ENCODE measurements at regions not wholly inside any gene's neighbourhood (a gene's known extent, or its start where the extent isn't known, plus 50 kb on each side); places are given as distances from the start of the nearest gene placed in this dataset.

GRCh38 chr4:136920092-136920881 is 612.0 kb downstream of the PCDH18 start:
- no peak for DNase-seq

DNA sequence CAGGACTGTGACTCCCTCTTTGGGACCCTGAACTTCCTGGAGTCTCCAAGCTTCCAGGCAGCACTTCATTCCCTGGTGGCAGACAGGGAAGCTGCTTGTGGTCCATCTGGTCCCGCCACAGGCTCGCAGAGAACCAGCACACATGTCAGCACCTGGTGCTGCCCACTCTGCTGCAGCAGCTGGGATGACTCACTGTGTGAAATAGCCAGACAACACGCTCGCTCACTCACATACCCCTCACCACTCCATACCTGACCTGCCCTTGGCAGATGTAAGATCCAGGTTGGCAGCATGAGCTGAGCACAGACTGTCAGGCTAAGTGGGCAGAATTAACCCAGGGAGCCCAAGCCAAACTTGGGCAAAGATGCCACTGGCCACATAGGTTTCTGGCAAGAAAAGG is 613.5 kb downstream of the PCDH18 start:
- DNase-seq, result no peak

GRCh38 chr4:136917312-136918110 is 614.8 kb downstream of the PCDH18 start:
- no peak for DNase-seq

- peak; percentile 33 to 55 for DNase-seq
These were observed 622.7 kb downstream of the PCDH18 start for GRCh38 chr4:136909626-136910025.

- DNase-seq, result no peak
These were observed 624.2 kb downstream of the PCDH18 start for GRCh38 chr4:136908122-136908521.

GRCh38 chr4:136900696-136901095 is 631.6 kb downstream of the PCDH18 start:
- DNase-seq, result peak in 1 of 2 experiments; percentile 7

DNA sequence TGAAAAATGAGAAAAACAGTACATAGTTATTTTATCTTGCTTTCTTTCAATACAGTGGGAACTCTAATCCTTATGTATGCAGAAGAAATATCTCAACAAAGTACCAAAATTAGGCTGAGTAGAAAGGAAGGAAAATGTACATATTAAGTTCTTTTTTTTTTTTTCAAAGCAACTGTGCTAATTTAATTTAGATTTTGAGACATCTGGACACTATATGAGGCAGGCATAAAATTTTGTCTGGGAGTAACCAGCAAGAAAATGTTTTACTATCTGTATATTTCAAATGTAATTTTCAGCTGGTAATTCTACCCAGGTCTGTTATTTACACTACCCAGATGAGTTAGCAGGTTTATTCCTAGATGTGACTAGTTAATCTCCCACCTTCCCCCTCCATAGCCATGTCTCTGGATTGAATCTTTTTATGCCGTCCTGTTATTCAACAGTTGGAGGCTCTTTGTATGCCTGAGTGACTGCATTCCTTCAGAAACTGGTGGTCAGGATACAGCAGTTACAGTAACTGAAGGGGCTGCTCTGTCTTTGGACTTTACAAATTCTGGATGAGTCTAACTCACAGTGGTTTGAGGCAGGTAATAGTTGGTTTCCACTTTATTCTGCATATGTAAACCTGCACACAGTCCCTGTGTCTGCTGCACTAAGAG is 633.6 kb downstream of the PCDH18 start:
- no peak for DNase-seq

- DNase-seq, result peak in 1 of 2 experiments; percentile 23
These were observed 638.7 kb downstream of the PCDH18 start for GRCh38 chr4:136893573-136893972.

GRCh38 chr4:136881666-136882065 is 650.6 kb downstream of the PCDH18 start:
- DNase-seq, result no peak

- DNase-seq, result no peak
These were observed 658.7 kb downstream of the PCDH18 start for GRCh38 chr4:136873555-136873954.

DNA sequence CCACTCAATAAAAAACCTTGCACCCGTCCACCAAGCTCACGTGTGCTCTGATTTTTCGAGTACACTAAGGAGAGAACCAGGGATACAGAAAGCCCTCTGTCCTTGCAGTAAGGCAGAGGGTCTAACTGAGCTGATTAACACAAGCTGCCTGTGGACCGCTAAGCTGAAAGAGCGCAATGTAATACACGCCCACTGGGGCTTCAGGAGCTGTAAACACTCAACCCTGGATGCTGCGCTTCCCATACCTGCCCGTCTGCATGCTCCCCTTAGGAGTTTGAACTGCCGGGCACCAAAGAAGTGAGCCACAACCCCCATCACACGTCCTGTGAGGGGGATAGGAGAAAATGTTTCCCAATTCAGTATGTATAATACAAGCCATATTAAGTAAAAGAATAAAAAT is 664.8 kb downstream of the PCDH18 start:
- DNase-seq, result no peak

DNA sequence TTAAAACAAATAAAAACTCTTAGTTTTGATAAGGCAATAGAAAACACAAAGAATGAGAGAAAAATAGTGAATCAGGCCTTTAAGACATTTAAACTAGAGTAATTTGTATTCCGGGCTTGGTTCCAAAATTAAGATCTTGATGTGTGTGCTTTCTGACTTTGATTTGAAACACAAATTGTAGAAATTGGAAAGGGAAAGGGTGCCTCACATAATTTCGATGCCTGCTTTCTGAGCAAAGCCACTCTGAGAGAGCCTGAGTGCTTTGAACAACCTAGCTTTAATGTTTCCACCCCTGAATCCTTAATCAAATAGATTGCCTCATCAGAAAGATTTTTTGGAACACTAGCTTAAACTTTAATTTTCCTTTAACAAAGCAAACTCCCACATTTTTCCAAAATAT is 666.8 kb downstream of the PCDH18 start:
- DNase-seq, result no peak

DNA sequence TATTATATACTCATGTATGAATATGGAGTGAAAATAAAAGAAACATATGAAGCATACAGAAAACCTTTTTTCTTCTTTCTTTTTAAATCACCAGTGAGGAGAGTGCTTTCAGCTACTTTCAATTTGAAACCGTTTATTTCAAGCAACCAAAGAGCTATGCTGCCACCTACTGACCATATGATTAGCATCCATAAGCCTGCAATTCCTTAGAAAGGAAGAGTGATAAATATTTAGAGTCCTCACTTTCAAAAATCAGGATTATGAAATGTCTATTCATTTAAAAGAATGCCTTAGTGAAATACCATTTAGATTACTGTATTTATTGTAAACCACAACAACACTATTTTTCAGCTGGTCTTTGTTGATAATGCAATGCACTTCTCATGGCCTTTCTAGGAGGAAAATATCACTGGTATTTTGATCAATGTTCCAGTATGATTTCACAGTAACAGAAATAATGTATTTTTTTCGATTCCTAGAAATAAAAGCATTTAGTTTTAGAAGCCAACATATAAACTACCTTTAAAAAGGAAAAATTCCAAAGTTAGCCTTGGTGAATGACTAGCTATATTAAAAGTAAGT is 667.6 kb downstream of the PCDH18 start:
- DNase-seq, result peak; percentile 62 to 87

GRCh38 chr4:136863756-136864155 is 668.5 kb downstream of the PCDH18 start:
- peak in 1 of 2 experiments; percentile 41 for DNase-seq

DNA sequence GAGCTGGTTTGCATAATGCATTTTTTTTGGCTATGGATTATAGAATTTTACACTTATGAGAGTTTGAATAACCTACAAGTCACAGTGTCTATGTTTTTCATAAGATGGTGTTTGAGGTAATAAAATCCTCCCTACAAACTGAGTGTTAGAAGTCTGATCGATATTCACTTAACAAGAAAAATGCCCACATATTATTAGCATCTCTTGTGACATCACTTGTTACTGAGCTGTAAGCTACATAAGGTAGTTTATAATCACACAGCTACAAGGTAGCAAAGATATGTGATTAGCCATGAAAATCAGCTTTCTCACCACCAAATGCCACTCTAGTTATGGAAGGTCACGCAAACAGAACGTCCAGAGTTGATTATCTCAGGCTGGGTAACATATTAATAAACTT is 669.6 kb downstream of the PCDH18 start:
- DNase-seq, result no peak

DNA sequence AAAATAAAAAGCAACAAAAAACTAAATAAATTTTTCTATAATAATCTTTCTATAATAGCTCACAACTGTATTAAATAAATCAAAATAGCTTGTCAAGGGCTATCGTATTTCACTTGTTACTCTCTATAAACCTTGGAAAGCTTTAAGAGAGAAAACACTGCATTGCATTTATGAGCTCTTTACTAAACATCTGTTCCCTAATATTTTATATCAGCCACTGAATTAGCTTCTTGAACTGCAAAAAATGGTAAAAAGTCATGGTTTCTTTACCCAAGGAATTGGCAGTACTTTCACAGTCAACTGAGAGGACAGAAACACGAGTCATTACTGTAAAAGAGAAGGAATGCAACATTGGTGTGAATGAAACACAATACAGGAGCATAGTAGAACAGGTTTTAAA is 671.2 kb downstream of the PCDH18 start:
- peak in 1 of 2 experiments; percentile 43 for DNase-seq

DNA sequence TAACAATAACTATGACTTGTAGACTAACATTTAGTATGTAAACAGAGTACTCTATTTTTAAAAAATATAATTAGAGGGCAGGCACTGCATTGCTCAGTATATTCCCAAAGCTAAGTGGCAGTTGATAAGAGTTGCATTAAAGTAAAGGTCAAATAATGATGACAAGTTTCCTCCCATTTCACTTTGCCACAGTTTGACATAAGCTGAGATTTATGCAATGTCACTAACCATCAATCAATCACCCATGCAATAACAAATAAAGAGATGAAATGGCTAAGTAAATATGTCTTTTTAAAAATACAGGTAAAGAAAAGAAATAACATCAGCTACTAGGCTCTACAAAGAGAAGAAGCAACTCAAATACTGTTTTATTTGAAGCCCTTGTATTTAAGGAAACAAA is 673.4 kb downstream of the PCDH18 start:
- no peak for DNase-seq

DNA sequence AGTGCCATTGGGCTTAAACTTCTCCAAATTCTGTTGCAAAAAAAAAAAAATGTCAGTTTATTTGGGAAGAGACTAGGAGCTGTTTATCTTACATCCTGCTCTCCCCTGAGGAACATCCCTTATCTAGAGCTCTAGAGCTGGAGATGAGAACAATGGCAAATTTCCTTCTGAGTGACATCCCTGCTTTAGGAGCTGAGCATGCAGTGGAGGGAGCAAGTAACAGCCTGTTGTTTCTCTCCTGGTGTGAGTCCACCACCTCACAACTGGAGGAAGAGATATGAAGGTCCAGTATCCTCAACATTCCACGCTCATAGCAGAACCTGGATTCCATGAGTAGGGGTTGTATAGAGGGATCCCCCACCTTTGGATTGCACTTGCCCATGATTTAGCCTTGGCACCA is 676.4 kb downstream of the PCDH18 start:
- no peak for DNase-seq

DNA sequence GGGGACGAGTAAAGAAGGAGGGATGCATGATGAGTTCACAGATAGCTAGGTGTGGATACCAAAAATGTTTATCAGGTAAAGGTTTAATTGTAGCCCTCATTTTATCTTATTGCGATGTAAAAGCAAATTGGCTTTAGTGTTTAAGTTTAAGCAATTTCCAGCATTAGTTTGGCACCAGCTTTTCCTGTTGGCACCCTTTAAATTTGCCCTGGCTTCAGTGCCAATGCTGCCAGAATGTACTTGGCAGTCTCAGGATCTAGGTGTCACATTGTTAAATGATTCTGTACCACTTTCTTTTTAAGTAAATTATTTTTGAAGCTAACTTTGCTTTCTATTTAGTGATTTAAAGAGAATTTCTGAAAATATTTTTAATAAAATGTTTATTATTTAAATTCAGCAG is 681.8 kb downstream of the PCDH18 start:
- peak in 1 of 2 experiments; percentile 62 for DNase-seq

- no peak for DNase-seq
These were observed 684.2 kb downstream of the PCDH18 start for GRCh38 chr4:136847881-136848621.

DNA sequence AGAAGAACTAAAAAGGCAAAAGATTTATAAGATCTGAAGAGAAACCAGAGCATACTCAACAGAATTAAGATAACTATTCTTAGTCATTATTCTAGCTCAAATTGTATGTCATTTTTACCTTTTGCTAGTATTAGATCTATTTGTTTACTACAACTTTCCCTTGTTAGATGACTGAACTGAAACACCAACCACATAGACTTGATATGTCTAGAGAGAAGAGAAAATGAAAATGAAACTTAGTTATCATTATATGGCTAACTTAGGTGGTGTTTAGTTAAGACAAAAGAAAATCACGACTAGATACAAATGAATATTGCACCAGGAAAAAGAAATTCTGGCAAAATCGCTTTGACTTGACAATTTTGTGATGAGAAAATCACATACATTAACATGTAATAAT is 690.8 kb downstream of the PCDH18 start:
- DNase-seq, result no peak

DNA sequence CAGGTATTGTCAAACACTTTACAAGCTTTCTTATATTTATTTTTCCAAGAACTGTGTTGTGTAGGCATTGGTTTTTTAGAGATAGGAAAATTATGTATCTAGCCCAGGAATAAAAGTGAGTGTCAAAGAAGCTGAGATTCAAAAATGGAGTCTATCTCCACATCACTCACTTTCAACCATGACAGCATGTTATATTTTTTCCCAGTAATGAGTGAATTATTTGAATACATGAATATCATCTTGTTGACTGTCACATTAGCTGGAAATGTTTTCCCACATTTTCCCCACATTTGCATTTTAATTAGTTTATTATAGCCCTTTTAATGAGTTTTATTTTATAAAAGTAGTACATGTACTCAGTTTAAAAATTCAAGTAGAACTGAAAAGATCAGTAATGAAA is 693.7 kb downstream of the PCDH18 start:
- no peak for DNase-seq

DNA sequence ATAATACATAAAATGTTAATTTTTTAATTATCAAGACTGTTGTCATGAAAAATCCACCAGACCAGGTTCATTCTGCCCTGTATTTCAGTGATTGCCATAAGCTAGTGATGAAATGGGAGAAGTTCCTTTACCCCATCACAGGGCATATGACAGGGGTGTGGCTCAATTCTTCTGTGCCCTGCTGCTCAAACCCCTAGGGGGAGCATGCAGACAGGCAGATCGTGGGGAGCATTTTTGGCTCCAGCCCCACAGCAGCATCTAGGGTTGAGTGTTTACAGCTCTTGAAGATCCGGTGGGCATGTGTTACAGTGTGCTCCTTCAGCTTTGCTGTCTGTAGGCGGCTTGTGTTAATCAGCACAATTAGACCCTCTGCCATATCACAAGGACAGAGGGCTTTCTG is 700.7 kb downstream of the PCDH18 start:
- DNase-seq, result no peak
